Ureter (tissue), 1 donor: ENCODE measurements at regions not wholly inside any gene's neighbourhood (a gene's known extent, or its start where the extent isn't known, plus 50 kb on each side); places are given as distances from the start of the nearest gene placed in this dataset.
"Not testable (repeated sequence)": the region's sequence is repeated elsewhere in the genome, so short reads cannot be mapped to it uniquely, and the experiment has no call there.

Experiments
- DNase-seq: peaks from one replicate; pipeline ENCODE4 v3.0.0-alpha.2; 2020; ENCODE audit warnings: low spot score
- donor health status: DM: yes; HTN: yes; CAD: no.

DNA sequence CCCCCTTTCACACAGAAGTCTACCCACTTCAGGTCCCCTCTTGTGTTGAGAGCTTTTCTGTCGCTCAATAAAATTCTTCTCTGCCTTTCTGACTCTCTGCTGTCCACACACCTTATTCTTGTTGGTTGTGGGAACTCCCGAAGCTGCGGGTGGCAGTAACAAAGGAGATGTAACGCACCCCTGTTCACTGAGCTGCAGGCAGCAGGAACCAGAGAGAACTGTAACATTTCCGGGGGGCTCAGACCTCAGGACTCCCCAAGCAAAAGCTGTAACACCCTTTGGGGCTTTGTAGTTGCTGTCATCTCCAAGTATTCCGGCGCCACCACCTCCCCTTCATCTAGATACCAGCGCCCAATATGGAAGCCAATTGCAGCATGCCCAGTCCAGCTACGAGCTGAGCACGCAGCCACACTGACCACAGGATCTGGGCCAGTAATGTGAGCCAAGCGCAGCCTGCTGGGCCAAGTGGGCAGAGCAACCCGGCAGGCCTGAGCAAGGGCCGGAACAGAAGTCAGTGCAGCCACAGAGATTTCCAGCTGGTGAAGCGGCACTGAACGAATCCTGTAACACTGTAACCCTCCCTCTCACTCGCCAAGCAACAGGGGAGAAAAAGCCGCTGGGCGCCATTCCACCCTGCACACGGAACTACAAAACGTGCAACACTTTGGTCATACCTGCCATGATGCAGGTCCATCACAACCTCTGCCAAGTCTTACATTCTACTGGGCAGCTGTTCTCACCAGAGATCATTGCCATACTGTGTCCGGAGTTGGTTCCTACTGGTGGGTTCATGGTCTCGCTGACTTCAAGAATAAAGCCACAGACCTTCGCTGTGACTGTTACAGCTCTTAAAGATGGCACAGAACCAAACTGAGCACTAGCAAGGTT is 194.3 kb downstream of the SPATA31A6 start:
- DNase-seq = not testable (repeated sequence)

DNA sequence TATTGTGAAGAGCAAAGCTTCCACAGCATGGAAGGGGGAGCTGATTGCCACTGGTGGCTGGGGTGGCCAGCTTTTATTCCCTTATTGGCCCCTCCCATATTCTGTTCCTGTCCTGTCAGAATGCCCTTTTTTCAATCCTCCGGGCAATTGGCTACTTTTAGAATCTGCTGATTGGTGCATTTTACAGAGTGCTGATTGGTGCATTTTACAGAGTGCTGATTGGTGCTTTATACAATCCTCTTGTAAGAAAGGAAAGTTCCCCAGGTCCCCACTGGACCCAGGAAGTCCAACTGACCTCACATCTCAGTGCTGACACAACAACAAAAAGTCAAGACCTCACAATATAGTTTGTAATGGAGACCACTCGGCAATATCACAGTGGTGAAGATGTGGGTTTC is 195.0 kb downstream of the SPATA31A6 start:
- no peak for DNase-seq

DNA sequence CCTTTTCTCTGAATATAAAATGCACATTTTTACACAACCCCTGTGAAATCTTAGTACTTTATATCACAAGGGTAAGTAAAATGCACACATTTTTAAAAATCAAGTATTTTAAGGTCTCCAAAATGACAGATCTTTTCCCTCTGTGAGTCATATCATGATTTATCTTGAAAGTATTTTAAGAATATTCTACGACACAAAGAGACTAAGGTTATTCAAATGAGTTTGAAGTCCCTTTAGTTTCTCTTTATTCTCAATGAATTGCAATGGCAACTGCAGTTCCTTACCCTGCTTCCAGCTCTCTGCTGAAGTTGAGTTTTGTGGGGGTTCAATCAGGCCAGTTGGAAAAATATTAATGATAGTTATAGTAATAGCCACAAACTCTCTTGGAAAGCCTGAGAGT is 196.1 kb downstream of the SPATA31A6 start:
- not testable (repeated sequence) for DNase-seq

DNA sequence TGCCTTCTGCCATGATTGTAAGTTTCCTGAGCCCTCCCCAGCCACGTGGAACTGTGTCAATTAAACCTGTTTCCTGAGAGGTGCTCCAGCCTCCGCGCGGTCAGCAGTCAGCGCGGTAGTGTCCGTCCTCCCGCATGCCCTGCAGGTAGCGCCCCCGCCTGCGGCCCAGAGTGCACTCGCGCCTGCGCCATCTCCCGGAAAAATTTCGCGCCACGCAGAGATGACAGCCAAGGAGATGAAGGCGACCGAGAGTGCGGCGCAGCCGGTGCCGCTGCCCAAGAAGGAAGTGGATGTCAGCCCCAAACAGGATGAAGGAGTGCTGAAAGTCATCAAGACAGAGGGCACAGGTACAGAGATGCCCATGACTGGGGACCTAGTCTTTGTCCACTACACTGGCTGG is 201.1 kb downstream of the SPATA31A6 start:
- DNase-seq = not testable (repeated sequence)

DNA sequence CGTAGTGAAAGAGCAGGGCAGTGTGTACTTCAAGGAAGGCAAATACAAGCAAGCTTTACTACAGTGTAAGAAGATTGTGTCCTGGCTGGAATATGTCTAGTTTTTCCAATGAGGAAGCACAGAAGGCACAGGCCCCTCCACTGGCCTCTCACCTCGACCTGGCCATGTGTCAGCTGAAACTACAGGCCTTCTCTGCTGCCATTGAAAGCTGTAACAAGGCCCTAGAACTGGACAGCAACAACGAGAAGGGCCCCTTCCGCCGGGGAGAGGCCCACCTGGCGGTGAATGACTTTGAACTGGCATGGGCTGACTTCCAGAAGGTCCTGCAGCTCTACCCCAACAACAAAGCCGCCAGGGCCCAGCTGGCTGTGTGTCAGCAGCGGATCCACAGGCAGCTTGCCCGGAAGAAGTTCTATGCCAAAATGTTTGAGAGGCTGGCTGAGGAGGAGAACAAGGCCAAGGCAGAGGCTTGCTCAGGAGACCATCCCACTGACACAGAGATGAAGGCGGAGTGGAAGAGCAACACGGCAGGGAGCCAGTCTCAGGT is 202.2 kb downstream of the SPATA31A6 start:
- not testable (repeated sequence) for DNase-seq

DNA sequence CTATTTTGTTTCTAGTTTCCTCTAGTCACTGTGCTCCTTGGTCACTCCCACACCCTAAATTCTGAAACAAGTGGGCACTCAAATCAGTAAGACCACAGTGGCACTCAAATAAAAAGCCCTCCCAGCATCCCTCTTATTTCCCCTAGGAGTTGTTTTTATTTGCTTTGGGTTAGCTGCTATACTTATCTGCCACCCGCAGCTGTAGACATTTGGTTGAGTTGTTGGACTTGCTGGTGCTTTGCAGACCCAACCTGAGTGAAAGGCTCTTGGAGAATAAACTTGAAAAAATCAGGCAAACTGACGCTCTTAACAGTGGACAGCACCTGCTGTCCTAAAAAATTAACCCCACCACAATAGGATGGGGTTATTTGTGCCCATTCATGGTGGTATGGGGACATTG is 203.0 kb downstream of the SPATA31A6 start:
- DNase-seq = no peak

DNA sequence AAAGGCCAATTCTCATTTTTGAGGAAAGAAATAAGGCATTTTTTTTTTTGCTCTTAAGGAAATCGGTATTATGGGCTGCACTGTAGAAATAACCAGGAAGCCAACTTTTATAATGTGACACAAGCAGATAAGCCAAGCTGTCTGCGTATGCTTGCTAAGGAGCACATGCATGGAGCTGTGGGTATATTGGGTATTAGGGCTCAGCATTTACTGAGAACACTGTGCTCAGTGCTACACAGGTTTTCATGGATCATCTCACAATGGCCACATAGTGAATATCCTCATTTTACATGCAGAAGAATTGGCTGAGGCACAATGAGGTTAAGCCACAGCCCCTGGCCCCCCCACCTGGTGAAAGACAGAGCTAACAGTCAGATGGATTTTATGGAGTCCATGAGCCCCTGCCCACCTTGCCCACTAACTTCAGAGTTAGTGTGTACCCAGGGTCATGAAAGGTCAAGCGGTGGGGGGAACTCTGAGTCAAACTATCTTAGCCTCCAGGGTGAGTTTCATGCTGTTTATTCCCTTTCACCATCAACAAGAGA is 204.8 kb downstream of the SPATA31A6 start:
- no peak for DNase-seq

DNA sequence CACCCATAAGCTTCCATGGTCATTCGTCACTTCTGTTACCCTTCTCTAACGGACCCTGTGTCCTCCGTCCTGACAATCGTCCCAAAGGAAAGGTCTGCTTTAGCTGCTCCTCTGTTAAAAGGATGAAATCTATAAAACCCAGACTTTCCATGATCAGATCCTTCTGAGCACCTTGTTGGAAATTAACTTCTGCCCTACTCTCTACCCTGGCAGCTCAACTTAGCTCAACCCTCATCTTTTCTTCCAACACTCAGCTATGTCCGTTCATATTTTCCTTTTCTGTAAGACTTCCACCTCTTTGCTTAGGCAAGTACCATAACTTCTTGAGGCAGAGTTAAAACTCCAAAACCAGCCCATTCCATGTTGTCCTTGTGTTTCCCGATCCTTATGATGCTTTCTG is 205.4 kb downstream of the SPATA31A6 start:
- DNase-seq = no peak

DNA sequence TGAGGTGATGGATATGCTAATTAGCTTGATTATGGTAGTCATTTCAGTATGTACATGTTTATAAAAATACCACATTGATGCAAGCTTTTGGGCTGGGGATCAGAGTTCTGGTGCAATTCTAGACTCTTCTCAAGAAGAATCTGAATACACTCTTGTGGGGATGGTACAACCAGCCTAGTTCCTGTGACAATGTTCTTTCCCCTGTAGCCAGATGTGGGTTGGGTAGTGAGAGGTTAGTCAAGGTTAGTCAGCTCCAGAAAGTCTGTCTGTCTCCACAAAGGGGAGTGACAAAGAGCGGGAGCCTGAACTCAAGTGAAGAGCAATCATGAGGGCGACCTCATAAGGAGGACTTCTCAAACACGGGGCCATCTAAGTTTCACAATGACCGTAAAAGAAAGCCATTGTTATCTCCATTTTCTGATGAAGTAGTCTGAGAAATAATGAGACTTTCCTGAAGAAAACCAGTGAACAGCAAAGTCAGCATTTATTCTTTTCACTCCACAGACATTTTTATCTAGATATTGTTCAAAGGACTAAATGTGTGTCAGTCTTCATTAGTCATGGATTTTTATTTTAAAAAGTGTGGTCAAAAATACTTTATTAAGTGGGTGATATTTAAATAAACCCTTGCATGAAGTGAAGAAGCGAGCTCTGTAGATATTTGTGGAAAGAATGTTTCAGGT is 209.5 kb downstream of the SPATA31A6 start:
- DNase-seq = not testable (repeated sequence)

DNA sequence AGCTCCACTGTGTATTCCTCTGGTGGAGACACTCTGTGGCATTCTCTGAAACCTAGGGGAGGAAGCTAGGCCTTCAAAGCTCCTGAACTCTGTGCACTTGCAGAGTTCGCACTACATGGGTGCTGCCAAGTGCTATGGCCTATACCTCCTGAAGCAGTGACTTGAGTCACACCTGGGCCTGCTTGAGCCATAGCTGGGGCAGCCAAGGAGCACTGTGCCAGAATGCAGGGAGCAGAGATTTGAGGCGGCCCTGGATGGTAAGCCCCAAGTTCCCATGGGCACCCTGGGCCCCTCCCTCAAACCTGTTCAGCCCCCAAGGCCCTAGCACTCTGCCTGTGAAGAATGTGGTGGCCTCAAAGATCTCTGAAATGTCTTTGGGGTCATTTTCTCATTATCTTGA is 212.9 kb downstream of the SPATA31A6 start:
- no peak for DNase-seq

DNA sequence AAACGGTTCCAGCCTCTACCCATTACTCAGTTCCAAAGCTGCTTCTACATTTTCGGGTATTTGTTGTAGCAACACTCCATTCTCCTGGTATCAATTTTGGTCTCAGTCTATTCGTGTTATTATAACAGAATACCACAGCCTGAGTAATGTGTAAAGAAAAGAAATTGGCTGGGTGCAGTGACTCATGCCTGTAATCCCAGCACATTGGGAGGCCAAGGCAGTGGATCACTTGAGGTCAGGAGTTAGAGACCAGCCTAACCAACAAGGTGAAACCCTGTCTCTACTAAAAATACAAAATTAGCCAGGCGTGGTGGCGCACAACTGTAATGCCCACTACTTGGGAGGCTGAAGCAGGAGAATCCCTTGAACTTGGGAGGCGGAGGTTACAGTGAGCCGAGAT is 213.9 kb downstream of the SPATA31A6 start:
- DNase-seq = not testable (repeated sequence)

DNA sequence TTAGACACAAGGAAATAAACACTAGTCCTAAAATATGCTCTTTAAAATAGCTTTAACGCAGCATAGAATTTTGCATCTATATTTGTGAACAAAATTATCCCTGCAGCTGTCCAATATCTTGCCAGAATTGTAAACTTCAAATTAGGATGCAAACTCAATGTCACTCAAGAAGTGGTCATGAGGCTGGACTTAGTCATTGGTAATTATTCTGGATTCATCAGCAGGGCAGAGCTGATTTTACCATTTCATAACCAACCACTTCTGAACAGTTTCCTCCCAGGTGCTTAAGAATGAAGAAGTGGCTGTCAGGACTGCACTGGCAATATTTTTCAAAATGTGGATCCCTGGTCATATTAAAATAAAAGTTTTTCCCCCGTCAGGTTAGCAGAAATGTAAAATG is 219.5 kb downstream of the SPATA31A6 start:
- not testable (repeated sequence) for DNase-seq

DNA sequence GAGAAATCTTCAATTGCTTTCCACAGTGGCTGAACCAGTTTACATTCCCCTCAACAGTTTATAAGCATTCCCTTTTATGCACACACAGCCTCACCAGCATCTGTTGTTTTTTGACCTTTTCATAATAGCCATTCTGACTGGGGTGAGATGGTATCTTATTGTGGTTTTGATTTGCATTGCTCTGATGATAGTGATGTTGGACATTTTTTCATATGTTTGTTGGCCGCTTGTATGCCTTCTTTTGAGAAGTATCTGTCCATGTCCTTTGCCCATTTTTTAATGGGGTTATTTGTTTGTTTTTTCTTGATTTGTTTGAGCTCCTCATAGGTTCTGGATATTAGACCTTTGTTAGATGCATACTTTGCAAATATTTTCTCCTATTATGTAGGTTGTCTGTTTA is 226.1 kb downstream of the SPATA31A6 start:
- not testable (repeated sequence) for DNase-seq

DNA sequence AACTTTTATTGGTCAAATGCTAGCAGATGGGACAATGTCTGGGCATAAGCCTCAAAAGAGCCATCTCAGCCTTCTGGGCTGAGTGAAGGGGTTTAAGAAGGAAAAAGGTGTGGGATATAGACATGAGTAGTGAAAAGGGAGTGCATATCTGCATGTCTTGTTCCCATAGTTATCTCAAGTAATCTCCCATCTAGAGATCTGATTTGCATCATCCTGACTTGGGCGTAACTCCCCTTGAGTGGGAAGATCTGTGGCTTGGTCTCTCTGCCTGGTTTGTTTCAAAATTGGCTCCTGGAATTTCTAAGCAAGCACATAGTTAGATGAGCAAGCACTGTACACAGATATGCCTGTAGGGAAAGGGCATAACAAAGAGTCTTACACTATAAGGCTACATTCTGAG is 228.9 kb downstream of the SPATA31A6 start:
- not testable (repeated sequence) for DNase-seq

DNA sequence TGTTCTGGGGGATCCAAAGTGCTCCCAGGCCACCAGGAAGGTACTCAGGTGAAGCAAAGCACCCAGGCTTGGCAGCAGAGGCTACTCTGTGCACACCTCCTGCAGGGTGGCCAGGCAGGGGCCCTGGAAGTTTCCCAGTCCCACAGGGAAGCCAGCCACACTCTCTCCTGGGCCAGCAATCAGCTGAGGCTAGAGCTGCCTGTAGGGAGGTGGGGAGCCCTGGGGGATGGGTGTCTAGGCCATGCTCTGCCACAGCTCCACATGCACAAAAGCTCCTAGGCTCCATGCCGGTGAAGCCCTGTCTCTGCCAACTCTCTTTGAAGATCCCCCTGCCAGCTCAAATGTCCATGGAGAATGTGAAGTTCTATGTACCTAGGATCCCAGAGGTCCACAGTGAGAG is 231.4 kb downstream of the SPATA31A6 start:
- not testable (repeated sequence) for DNase-seq

DNA sequence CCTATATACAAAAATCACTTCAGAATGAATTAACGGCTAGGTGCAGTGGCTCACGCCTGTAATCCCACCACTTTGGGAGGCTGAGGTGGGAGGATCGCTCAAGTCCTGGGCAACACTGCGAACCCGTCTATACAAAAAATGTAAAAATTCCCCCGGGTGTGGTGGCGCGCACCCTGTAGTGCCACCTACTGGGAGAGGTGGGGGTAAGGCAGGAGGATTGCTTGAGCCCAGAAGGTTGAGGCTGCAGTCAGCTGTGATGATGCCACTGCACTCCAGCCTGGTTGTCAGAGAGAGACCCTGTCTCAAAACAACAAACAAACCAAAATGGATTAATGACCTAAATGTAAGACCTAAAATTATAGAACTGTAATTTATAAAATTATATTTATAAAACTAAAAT is 236.2 kb downstream of the SPATA31A6 start:
- not testable (repeated sequence) for DNase-seq

DNA sequence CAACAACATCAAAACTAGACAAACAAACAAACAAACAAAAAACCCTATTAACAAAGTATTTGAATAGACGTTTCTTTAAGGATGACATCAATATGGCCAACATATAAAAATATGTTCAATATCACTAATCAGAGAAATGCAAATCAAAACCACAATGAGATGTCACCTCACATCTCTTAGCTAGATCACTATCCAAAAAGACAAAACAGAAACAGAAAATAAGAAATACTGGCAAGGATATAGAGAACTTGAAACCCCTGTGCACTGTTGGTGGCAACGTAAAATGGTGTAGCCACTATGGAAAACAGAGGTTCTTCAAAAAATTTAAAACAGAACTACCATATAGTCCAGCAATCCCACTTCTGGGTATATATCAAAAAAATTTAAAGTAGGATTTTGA is 236.9 kb downstream of the SPATA31A6 start:
- not testable (repeated sequence) for DNase-seq

DNA sequence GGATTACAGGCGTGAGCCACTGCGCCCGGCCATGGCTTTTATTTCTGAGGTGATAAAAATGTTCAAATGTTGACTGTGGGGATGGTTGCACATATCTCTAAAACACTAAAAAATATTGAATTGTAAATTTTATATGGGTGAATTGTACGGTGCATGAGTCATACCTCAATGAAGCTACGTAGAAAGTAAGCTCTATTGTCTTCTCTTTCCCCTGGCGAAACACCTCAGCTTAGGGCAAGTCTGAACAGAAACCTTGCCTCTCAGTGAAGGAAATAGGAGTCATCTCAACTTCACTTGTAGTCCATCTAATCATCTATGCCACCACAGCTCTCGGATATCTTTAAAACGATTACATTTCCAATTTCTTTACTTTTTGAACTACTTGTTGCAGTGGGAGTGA is 238.2 kb downstream of the SPATA31A6 start:
- not testable (repeated sequence) for DNase-seq

DNA sequence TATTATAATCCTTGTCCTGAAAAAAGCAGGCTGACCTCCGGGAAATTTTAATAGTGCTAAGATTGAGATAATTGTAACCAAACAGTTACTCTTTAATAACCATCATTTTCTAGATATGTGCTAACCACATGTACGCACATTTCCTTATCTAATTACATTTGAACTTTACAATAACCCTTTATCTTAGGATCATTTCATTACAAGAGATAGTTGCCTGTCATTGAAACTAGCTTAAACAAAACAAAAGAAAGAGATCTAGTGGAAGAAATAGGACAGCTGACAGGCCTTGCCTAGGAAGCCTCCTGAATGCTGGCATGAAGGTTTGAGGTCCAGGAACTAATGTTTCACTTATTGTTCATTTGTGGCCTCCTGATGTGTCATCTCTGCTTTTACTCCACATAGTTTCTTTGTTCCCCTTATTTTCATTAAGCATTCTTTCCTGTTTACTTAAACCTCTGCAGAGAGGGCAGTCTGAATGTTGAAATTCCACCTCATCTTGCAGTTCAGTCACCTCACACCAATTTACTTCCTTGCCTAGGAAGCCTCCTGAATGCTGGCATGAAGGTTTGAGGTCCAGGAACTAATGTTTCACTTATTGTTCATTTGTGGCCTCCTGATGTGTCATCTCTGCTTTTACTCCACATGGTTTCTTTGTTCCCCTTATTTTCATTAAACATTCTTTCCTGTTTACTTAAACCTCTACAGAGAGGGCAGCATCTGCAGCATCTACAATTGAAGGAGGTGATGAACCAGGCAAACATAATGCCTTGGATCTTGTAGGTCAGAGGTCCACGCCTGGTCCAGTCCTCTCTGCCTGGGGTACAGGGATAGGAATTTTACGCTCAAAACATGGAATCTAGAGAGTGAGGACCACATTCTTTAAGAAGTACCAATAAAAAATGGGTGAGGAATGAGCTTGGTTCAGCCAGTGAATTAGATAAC is 247.5 kb downstream of the SPATA31A6 start:
- not testable (repeated sequence) for DNase-seq

DNA sequence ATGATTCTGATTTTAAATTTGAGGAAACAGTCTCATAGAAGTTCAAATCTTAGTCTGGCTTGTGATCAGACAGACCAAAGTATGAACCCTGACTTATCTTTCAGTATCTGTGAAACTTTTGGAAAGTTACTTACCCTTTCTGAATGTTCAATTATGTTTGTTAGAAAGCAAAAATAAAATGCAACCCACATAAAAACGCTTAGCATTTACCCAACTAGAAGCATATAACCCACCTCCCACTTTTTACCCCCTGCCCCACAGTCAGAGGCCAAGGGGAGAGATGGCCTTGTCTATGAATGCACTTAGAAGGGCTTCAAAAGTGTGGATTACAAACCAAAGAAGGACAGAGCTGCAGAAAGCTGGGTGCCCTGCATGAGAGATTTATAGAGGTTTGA is 248.2 kb downstream of the SPATA31A6 start:
- DNase-seq = not testable (repeated sequence)
